HEK293 (cell line): ENCODE measurements at regions not wholly inside any gene's neighbourhood (a gene's known extent, or its start where the extent isn't known, plus 50 kb on each side); places are given as distances from the start of the nearest gene placed in this dataset.

ENCODE experiments used
- CTCF ChIA-PET: fragments of 350-600 bp; formaldehyde crosslinking; extraction: SDS; loops from one replicate; lab custom pipeline; 2021; ENCODE audit warnings: antibody characterized with exemption; lab: Yijun Ruan, JAX
- POLR2A ChIA-PET: fragments of 300-600 bp; formaldehyde crosslinking; extraction: SDS; loops from one replicate; lab custom pipeline; 2020; ENCODE audit warnings: antibody characterized with exemption, inconsistent platforms; lab: Yijun Ruan, JAX
- H3K27ac ChIP-seq: fragments of 200-500 bp; sonication (Bioruptor generic); 2 replicates; pipeline ENCODE4 v1.5.1; 2014; ENCODE audit warnings: low read depth, low read length, control low read depth, inconsistent platforms; ENCODE audit errors: extremely low read depth
- H3K36me3 ChIP-seq, 2 experiments: fragments of 200-500 bp in 1 of 2; sonication (Bioruptor generic) in 1 of 2; 1 replicate in 1 of 2; 2 replicates in 1 of 2; pipeline ENCODE4 v1.5.1; 2014 to 2017; ENCODE audit warnings: inconsistent platforms in 2 of 2, low read length in 2 of 2; ENCODE audit not compliant: control insufficient read depth in 2 of 2, insufficient read depth in 1 of 2
- H3K4me1 ChIP-seq: fragments of 200-500 bp; sonication (Bioruptor generic); 2 replicates; pipeline ENCODE4 v1.5.1; 2014; ENCODE audit warnings: mild to moderate bottlenecking, low read length, inconsistent platforms; ENCODE audit not compliant: control insufficient read depth, insufficient read depth
- H3K4me3 ChIP-seq: 2 replicates; pipeline ENCODE4 v1.5.1; 2011; ENCODE audit warnings: low read depth, mild to moderate bottlenecking, control low read depth, low read length, moderate library complexity
- H3K9me3 ChIP-seq: fragments of 200-500 bp; sonication (Bioruptor generic); 2 replicates; pipeline ENCODE4 v1.5.1; 2014; ENCODE audit warnings: low read depth, low read length, inconsistent platforms; ENCODE audit not compliant: control insufficient read depth, insufficient read depth
- KLF8 ChIP-seq: fragments of 450-650 bp; formaldehyde crosslinking; IDR thresholded peaks from 2 replicates; pipeline ENCODE4 v1.5.1; 2016; ENCODE audit warnings: missing biosample characterization, missing genetic modification characterization
- KLF9 ChIP-seq: fragments of 450-650 bp; formaldehyde crosslinking; IDR thresholded peaks from 2 replicates; pipeline ENCODE4 v1.5.1; 2016; ENCODE audit warnings: missing biosample characterization, missing genetic modification characterization, low read depth
- OSR2 ChIP-seq: fragments of 450-650 bp; formaldehyde crosslinking; IDR thresholded peaks from 2 replicates; pipeline ENCODE4 v1.5.1; 2016; ENCODE audit warnings: missing biosample characterization, missing genetic modification characterization
- SCRT2 ChIP-seq: fragments of 450-650 bp; formaldehyde crosslinking; IDR thresholded peaks from 2 replicates; pipeline ENCODE4 v1.5.1; 2016; ENCODE audit warnings: missing biosample characterization, missing genetic modification characterization
- ZBTB17 ChIP-seq: fragments of 450-650 bp; formaldehyde crosslinking; IDR thresholded peaks from 2 replicates; pipeline ENCODE4 v1.5.1; 2016; ENCODE audit warnings: missing biosample characterization, missing genetic modification characterization
- ZNF114 ChIP-seq: fragments of 450-650 bp; formaldehyde crosslinking; IDR thresholded peaks from 2 replicates; pipeline ENCODE4 v1.5.0; 2017; ENCODE audit warnings: missing biosample characterization, missing genetic modification characterization
- ZNF121 ChIP-seq: fragments of 450-650 bp; formaldehyde crosslinking; IDR thresholded peaks from 2 replicates; pipeline ENCODE4 v1.5.1; 2016; ENCODE audit warnings: missing biosample characterization, missing genetic modification characterization
- ZNF140 ChIP-seq: fragments of 450-650 bp; formaldehyde crosslinking; IDR thresholded peaks from 2 replicates; pipeline ENCODE4 v1.5.1; 2016; ENCODE audit warnings: missing biosample characterization, missing genetic modification characterization
- ZNF2 ChIP-seq: fragments of 450-650 bp; formaldehyde crosslinking; IDR thresholded peaks from 2 replicates; pipeline ENCODE4 v1.5.1; 2016; ENCODE audit warnings: missing biosample characterization, missing genetic modification characterization
- ZNF23 ChIP-seq: fragments of 450-650 bp; formaldehyde crosslinking; IDR thresholded peaks from 2 replicates; pipeline ENCODE4 v1.5.1; 2016; ENCODE audit warnings: missing biosample characterization, missing genetic modification characterization, borderline replicate concordance
- ZNF302 ChIP-seq: fragments of 450-650 bp; formaldehyde crosslinking; IDR thresholded peaks from 2 replicates; pipeline ENCODE4 v1.5.1; 2016; ENCODE audit warnings: missing biosample characterization, missing genetic modification characterization, low read depth
- ZNF416 ChIP-seq: fragments of 450-650 bp; formaldehyde crosslinking; IDR thresholded peaks from 2 replicates; pipeline ENCODE4 v1.5.1; 2016; ENCODE audit warnings: missing biosample characterization, missing genetic modification characterization
- ZNF449 ChIP-seq: fragments of 450-650 bp; formaldehyde crosslinking; IDR thresholded peaks from 2 replicates; pipeline ENCODE4 v1.5.1; 2017; ENCODE audit warnings: missing biosample characterization, mild to moderate bottlenecking, missing genetic modification characterization, moderate library complexity
- ZNF518A ChIP-seq: fragments of 450-650 bp; formaldehyde crosslinking; conservative IDR thresholded peaks from 2 replicates; pipeline ENCODE4 v1.5.1; 2016; ENCODE audit warnings: low read depth, missing biosample characterization, missing genetic modification characterization
- ZNF530 ChIP-seq: fragments of 450-650 bp; formaldehyde crosslinking; IDR thresholded peaks from 2 replicates; pipeline ENCODE4 v1.5.1; 2016; ENCODE audit warnings: low read depth, missing biosample characterization, missing genetic modification characterization
- ZNF843 ChIP-seq: fragments of 450-650 bp; formaldehyde crosslinking; IDR thresholded peaks from 2 replicates; pipeline ENCODE4 v1.5.1; 2016; ENCODE audit warnings: missing biosample characterization, missing genetic modification characterization
- ZSCAN23 ChIP-seq: fragments of 450-650 bp; formaldehyde crosslinking; IDR thresholded peaks from 2 replicates; pipeline ENCODE4 v1.5.1; 2016; ENCODE audit warnings: missing biosample characterization, missing genetic modification characterization
- TF ChIP-seq, protein P1 (sequence below): fragments of 450-650 bp; formaldehyde crosslinking; optimal IDR thresholded peaks from 2 replicates; pipeline ENCODE3; 2016; ENCODE audit warnings: missing biosample characterization, mild to moderate bottlenecking, missing genetic modification characterization
- TF ChIP-seq, protein P2 (sequence below): fragments of 450-650 bp; formaldehyde crosslinking; IDR thresholded peaks from 2 replicates; pipeline ENCODE4 v1.5.1; 2017; ENCODE audit warnings: missing biosample characterization, missing genetic modification characterization
- TF ChIP-seq, protein P3 (sequence below): fragments of 450-650 bp; formaldehyde crosslinking; conservative IDR thresholded peaks from 2 replicates; pipeline ENCODE4 v1.5.1; 2016; ENCODE audit warnings: low read depth, missing biosample characterization, missing genetic modification characterization

- Histone ChIP-seq H3K4me3 (no peak overlapping the region), H3K36me3 (no peaks in the 10 kb centered on the region), H3K27ac (no peak overlapping the region), H3K9me3 (no peaks in the 10 kb centered on the region), H3K4me1 (peaks cover 12% of the 10 kb centered on the region)
- ChIA-PET POLR2A (no interaction called here), CTCF (no interaction called here)
- TF ChIP-seq OSR2 (no peak), ZNF114 (no peak)
- TF ChIP-seq, protein P1, sequence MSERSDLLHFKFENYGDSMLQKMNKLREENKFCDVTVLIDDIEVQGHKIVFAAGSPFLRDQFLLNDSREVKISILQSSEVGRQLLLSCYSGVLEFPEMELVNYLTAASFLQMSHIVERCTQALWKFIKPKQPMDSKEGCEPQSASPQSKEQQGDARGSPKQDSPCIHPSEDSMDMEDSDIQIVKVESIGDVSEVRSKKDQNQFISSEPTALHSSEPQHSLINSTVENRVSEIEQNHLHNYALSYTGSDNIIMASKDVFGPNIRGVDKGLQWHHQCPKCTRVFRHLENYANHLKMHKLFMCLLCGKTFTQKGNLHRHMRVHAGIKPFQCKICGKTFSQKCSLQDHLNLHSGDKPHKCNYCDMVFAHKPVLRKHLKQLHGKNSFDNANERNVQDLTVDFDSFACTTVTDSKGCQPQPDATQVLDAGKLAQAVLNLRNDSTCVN (tag by site-specific recombination), result no peak
Observed at GRCh38 chr5:126139086-126139485, 284.1 kb upstream of the GRAMD2B start.

- no peak overlapping the region for H3K4me3 ChIP-seq
- no peak overlapping the region for H3K27ac ChIP-seq
- H3K9me3 ChIP-seq, result no peaks in the 10 kb centered on the region
- no peaks in the 10 kb centered on the region for H3K36me3 ChIP-seq
- POLR2A ChIA-PET, result no interaction called here
- CTCF ChIA-PET, result no interaction called here
- no peak for TF ChIP-seq ZNF518A
- TF ChIP-seq, protein P2, sequence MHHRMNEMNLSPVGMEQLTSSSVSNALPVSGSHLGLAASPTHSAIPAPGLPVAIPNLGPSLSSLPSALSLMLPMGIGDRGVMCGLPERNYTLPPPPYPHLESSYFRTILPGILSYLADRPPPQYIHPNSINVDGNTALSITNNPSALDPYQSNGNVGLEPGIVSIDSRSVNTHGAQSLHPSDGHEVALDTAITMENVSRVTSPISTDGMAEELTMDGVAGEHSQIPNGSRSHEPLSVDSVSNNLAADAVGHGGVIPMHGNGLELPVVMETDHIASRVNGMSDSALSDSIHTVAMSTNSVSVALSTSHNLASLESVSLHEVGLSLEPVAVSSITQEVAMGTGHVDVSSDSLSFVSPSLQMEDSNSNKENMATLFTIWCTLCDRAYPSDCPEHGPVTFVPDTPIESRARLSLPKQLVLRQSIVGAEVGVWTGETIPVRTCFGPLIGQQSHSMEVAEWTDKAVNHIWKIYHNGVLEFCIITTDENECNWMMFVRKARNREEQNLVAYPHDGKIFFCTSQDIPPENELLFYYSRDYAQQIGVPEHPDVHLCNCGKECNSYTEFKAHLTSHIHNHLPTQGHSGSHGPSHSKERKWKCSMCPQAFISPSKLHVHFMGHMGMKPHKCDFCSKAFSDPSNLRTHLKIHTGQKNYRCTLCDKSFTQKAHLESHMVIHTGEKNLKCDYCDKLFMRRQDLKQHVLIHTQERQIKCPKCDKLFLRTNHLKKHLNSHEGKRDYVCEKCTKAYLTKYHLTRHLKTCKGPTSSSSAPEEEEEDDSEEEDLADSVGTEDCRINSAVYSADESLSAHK, result no peak
- 0 out of 2 replicates have a peak, but pooled peaks have one; percentile 11 for TF ChIP-seq SCRT2 (tag by site-specific recombination)
- no peak for TF ChIP-seq ZNF416
- no peak for TF ChIP-seq ZNF140 (tag by site-specific recombination)
- no peak for TF ChIP-seq KLF8 (tag by site-specific recombination)
- peaks cover 12% of the 10 kb centered on the region for H3K4me1 ChIP-seq
Observed at GRCh38 chr5:126139773-126140172, 283.4 kb upstream of the GRAMD2B start.

GRCh38 chr5:126143622-126144021 lies 279.6 kb upstream of the GRAMD2B start:
- no peak overlapping the region for H3K27ac ChIP-seq
- CTCF ChIA-PET, result no interaction called here
- POLR2A ChIA-PET, result no interaction called here
- no peak overlapping the region for H3K4me3 ChIP-seq
- H3K9me3 ChIP-seq, result no peaks in the 10 kb centered on the region
- no peaks in the 10 kb centered on the region for H3K36me3 ChIP-seq
- peaks cover 5% of the 10 kb centered on the region; the same call in 1 of the 2 replicates for H3K4me1 ChIP-seq
- TF ChIP-seq ZNF121 (tag by site-specific recombination), result no peak
- TF ChIP-seq, protein P3, sequence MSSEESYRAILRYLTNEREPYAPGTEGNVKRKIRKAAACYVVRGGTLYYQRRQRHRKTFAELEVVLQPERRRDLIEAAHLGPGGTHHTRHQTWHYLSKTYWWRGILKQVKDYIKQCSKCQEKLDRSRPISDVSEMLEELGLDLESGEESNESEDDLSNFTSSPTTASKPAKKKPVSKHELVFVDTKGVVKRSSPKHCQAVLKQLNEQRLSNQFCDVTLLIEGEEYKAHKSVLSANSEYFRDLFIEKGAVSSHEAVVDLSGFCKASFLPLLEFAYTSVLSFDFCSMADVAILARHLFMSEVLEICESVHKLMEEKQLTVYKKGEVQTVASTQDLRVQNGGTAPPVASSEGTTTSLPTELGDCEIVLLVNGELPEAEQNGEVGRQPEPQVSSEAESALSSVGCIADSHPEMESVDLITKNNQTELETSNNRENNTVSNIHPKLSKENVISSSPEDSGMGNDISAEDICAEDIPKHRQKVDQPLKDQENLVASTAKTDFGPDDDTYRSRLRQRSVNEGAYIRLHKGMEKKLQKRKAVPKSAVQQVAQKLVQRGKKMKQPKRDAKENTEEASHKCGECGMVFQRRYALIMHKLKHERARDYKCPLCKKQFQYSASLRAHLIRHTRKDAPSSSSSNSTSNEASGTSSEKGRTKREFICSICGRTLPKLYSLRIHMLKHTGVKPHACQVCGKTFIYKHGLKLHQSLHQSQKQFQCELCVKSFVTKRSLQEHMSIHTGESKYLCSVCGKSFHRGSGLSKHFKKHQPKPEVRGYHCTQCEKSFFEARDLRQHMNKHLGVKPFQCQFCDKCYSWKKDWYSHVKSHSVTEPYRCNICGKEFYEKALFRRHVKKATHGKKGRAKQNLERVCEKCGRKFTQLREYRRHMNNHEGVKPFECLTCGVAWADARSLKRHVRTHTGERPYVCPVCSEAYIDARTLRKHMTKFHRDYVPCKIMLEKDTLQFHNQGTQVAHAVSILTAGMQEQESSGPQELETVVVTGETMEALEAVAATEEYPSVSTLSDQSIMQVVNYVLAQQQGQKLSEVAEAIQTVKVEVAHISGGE (tag by site-specific recombination), result no peak
- no peak for TF ChIP-seq KLF9 (tag by site-specific recombination)
- no peak for TF ChIP-seq ZNF449
- no peak for TF ChIP-seq ZBTB17 (tag by site-specific recombination)
- TF ChIP-seq ZSCAN23, result no peak
- TF ChIP-seq ZNF530 (tag by site-specific recombination), result no peak
- TF ChIP-seq ZNF23 (tag by site-specific recombination), result no peak
- no peak for TF ChIP-seq ZNF2
- TF ChIP-seq ZNF843 (tag by site-specific recombination), result no peak
- TF ChIP-seq ZNF302 (tag by site-specific recombination), result no peak
